ENCODE measurements at regions not wholly inside any gene's neighbourhood (a gene's known extent, or its start where the extent isn't known, plus 50 kb on each side); places are given as distances from the start of the nearest gene placed in this dataset.

DNA sequence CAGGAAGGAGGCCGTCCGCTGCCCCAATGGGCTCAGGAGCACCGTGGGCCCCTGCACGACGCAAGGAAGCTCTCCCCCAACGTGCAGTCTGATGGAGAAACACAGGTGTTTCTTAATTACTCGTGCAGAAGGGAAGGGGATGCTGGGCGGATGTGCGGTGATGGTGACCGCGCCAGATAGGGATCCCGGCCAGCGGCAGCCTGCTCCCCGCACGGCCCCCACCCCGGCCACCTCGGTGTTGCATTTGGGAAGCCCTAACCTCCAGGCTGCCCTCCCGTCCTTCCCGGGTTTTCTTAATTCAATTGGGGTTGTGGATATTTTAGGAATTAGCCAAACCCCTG is 254.4 kb downstream of the ZNF536 start (continued):
- TF ChIP-seq, protein P1, sequence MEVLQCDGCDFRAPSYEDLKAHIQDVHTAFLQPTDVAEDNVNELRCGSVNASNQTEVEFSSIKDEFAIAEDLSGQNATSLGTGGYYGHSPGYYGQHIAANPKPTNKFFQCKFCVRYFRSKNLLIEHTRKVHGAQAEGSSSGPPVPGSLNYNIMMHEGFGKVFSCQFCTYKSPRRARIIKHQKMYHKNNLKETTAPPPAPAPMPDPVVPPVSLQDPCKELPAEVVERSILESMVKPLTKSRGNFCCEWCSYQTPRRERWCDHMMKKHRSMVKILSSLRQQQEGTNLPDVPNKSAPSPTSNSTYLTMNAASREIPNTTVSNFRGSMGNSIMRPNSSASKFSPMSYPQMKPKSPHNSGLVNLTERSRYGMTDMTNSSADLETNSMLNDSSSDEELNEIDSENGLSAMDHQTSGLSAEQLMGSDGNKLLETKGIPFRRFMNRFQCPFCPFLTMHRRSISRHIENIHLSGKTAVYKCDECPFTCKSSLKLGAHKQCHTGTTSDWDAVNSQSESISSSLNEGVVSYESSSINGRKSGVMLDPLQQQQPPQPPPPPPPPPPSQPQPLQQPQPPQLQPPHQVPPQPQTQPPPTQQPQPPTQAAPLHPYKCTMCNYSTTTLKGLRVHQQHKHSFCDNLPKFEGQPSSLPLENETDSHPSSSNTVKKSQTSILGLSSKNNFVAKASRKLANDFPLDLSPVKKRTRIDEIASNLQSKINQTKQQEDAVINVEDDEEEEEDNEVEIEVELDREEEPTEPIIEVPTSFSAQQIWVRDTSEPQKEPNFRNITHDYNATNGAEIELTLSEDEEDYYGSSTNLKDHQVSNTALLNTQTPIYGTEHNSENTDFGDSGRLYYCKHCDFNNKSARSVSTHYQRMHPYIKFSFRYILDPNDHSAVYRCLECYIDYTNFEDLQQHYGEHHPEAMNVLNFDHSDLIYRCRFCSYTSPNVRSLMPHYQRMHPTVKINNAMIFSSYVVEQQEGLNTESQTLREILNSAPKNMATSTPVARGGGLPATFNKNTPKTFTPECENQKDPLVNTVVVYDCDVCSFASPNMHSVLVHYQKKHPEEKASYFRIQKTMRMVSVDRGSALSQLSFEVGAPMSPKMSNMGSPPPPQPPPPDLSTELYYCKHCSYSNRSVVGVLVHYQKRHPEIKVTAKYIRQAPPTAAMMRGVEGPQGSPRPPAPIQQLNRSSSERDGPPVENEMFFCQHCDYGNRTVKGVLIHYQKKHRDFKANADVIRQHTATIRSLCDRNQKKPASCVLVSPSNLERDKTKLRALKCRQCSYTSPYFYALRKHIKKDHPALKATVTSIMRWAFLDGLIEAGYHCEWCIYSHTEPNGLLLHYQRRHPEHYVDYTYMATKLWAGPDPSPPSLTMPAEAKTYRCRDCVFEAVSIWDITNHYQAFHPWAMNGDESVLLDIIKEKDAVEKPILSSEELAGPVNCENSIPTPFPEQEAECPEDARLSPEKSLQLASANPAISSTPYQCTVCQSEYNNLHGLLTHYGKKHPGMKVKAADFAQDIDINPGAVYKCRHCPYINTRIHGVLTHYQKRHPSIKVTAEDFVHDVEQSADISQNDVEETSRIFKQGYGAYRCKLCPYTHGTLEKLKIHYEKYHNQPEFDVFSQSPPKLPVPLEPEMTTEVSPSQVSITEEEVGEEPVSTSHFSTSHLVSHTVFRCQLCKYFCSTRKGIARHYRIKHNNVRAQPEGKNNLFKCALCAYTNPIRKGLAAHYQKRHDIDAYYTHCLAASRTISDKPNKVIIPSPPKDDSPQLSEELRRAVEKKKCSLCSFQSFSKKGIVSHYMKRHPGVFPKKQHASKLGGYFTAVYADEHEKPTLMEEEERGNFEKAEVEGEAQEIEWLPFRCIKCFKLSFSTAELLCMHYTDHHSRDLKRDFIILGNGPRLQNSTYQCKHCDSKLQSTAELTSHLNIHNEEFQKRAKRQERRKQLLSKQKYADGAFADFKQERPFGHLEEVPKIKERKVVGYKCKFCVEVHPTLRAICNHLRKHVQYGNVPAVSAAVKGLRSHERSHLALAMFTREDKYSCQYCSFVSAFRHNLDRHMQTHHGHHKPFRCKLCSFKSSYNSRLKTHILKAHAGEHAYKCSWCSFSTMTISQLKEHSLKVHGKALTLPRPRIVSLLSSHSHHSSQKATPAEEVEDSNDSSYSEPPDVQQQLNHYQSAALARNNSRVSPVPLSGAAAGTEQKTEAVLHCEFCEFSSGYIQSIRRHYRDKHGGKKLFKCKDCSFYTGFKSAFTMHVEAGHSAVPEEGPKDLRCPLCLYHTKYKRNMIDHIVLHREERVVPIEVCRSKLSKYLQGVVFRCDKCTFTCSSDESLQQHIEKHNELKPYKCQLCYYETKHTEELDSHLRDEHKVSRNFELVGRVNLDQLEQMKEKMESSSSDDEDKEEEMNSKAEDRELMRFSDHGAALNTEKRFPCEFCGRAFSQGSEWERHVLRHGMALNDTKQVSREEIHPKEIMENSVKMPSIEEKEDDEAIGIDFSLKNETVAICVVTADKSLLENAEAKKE (CRISPR knock-in tag; IDR thresholded peaks at IDR 0.05) = no peak
- TF ChIP-seq, protein P2, sequence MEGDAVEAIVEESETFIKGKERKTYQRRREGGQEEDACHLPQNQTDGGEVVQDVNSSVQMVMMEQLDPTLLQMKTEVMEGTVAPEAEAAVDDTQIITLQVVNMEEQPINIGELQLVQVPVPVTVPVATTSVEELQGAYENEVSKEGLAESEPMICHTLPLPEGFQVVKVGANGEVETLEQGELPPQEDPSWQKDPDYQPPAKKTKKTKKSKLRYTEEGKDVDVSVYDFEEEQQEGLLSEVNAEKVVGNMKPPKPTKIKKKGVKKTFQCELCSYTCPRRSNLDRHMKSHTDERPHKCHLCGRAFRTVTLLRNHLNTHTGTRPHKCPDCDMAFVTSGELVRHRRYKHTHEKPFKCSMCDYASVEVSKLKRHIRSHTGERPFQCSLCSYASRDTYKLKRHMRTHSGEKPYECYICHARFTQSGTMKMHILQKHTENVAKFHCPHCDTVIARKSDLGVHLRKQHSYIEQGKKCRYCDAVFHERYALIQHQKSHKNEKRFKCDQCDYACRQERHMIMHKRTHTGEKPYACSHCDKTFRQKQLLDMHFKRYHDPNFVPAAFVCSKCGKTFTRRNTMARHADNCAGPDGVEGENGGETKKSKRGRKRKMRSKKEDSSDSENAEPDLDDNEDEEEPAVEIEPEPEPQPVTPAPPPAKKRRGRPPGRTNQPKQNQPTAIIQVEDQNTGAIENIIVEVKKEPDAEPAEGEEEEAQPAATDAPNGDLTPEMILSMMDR (conservative IDR thresholded peaks at IDR 0.05; ENCODE audit: low read depth in 2 of 2) = no peak
- no peak for TF ChIP-seq CREB1 (CRISPR knock-in tag; IDR thresholded peaks at IDR 0.05; ENCODE audit: low read depth)

DNA sequence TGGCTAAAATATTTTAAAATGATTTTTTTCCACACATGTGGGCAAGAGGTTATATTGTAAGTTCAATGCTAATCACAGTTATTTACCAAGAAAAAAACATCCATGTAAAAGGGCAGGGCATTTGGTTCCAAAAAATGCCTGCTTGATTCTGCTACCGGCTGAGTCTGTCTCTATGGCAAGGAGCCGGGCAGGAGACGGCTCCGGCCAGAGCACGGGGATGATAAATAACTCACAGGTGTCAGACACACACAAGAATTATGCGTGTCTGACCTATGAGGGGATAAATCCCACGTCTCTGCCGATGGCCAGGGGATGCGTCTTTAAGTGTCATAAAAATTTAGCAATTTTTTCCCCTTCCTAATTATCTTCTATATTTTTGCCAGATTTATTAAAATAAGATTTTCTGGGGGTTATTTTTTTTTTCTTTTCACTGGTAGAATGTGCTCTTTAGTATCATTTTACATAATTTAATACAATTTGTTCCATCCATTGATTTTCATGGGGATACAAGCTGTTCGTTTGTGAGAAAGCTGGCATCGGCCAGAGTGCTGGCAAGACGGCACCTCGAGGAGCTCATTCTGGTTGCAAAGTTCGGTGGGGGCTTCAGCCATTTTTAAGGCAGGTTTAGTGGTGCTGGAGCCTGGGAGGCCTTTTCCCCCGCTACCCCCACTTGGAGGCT is 253.9 kb downstream of the ZNF536 start:
- Histone ChIP-seq H3K79me2 (replicated peaks; ENCODE audit: insufficient read depth) (no peaks in the 10 kb centered on the region), H2AFZ (no peak overlapping the region), H3K4me2 (no peak overlapping the region), H3F3A (replicated peaks; ENCODE audit: low read depth) (no peaks in the 10 kb centered on the region), H3K27ac (ENCODE audit: low read depth) (no peak overlapping the region), H3K36me3 (ENCODE audit: insufficient read depth) (no peaks in the 10 kb centered on the region), H3K4me3 (no peak overlapping the region), H3K4me1 (ENCODE audit: insufficient read depth) (peaks cover 6% of the 10 kb centered on the region; the same call in 1 of the 2 replicates), H3K27me3 (ENCODE audit: insufficient read depth) (no peaks in the 10 kb centered on the region), H3K9me2 (ENCODE audit: insufficient read depth) (no peaks in the 10 kb centered on the region), H4K20me1 (replicated peaks; ENCODE audit: insufficient read depth) (no peaks in the 10 kb centered on the region)
- Mint-ChIP-seq H3K9me3 (peaks cover 13% of the 10 kb centered on the region; the same call in 1 of the 3 replicates), H3K27me3 (ENCODE audit: insufficient read depth, low read depth, poor library complexity) (peaks cover 5% of the 10 kb centered on the region), H3K4me3 (no peak overlapping the region), H3K36me3 (ENCODE audit: low read depth) (peaks cover 6% of the 10 kb centered on the region; the same call in 1 of the 3 replicates), H3K4me1 (peaks cover 6% of the 10 kb centered on the region; the same call in 2 of the 3 replicates), H3K27ac (no peak overlapping the region)
- ATAC-seq = no peak
- no peak for DNase-seq (ENCODE audit: low spot score)
- no peak for TF ChIP-seq EZH2 (IDR thresholded peaks at IDR 0.05; ENCODE audit: low read depth, unreplicated experiment)
- TF ChIP-seq STAT1 (IDR thresholded peaks at IDR 0.05; ENCODE audit: unreplicated experiment) = no peak
- no peak for TF ChIP-seq JUNB (IDR thresholded peaks at IDR 0.05; ENCODE audit: unreplicated experiment)
- TF ChIP-seq, protein P3, sequence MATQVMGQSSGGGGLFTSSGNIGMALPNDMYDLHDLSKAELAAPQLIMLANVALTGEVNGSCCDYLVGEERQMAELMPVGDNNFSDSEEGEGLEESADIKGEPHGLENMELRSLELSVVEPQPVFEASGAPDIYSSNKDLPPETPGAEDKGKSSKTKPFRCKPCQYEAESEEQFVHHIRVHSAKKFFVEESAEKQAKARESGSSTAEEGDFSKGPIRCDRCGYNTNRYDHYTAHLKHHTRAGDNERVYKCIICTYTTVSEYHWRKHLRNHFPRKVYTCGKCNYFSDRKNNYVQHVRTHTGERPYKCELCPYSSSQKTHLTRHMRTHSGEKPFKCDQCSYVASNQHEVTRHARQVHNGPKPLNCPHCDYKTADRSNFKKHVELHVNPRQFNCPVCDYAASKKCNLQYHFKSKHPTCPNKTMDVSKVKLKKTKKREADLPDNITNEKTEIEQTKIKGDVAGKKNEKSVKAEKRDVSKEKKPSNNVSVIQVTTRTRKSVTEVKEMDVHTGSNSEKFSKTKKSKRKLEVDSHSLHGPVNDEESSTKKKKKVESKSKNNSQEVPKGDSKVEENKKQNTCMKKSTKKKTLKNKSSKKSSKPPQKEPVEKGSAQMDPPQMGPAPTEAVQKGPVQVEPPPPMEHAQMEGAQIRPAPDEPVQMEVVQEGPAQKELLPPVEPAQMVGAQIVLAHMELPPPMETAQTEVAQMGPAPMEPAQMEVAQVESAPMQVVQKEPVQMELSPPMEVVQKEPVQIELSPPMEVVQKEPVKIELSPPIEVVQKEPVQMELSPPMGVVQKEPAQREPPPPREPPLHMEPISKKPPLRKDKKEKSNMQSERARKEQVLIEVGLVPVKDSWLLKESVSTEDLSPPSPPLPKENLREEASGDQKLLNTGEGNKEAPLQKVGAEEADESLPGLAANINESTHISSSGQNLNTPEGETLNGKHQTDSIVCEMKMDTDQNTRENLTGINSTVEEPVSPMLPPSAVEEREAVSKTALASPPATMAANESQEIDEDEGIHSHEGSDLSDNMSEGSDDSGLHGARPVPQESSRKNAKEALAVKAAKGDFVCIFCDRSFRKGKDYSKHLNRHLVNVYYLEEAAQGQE (IDR thresholded peaks at IDR 0.05; ENCODE audit: unreplicated experiment) = no peak
- TF ChIP-seq ZNF331 (CRISPR knock-in tag; IDR thresholded peaks at IDR 0.05; ENCODE audit: low read depth) = no peak
- TF ChIP-seq, protein P4, sequence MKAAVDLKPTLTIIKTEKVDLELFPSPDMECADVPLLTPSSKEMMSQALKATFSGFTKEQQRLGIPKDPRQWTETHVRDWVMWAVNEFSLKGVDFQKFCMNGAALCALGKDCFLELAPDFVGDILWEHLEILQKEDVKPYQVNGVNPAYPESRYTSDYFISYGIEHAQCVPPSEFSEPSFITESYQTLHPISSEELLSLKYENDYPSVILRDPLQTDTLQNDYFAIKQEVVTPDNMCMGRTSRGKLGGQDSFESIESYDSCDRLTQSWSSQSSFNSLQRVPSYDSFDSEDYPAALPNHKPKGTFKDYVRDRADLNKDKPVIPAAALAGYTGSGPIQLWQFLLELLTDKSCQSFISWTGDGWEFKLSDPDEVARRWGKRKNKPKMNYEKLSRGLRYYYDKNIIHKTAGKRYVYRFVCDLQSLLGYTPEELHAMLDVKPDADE (IDR thresholded peaks at IDR 0.05) = no peak
- TF ChIP-seq, protein P2 (conservative IDR thresholded peaks at IDR 0.05; ENCODE audit: low read depth in 2 of 2) = no peak
